ENCODE measurements at regions not wholly inside any gene's neighbourhood (a gene's known extent, or its start where the extent isn't known, plus 50 kb on each side); places are given as distances from the start of the nearest gene placed in this dataset.
"Not testable (repeated sequence)": the region's sequence is repeated elsewhere in the genome, so short reads cannot be mapped to it uniquely, and the experiment has no call there.

DNA sequence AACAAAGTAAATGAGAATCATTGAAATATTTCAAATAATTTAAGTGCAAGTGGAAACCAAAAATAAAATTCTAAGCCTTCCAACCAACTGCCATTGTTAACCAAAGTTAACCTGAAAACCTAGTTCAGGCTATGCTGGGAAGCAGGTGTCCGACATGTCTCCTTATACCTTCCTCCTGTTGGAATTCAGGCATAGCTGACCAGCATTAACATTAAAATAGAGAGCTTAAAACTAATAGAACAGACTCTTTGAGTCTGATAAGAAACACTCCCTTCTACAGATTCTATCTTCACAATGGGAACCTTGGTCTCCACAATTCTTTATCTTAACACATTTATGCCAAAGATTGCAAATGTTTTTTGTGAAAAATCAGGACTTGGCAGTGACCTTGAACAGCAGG, 1004.9 kb upstream of the NRXN1 start:
- no peak overlapping the region for H3K4me3 ChIP-seq (replicated peaks; ENCODE audit: low read depth, low read length)
- TF ChIP-seq, protein P1, sequence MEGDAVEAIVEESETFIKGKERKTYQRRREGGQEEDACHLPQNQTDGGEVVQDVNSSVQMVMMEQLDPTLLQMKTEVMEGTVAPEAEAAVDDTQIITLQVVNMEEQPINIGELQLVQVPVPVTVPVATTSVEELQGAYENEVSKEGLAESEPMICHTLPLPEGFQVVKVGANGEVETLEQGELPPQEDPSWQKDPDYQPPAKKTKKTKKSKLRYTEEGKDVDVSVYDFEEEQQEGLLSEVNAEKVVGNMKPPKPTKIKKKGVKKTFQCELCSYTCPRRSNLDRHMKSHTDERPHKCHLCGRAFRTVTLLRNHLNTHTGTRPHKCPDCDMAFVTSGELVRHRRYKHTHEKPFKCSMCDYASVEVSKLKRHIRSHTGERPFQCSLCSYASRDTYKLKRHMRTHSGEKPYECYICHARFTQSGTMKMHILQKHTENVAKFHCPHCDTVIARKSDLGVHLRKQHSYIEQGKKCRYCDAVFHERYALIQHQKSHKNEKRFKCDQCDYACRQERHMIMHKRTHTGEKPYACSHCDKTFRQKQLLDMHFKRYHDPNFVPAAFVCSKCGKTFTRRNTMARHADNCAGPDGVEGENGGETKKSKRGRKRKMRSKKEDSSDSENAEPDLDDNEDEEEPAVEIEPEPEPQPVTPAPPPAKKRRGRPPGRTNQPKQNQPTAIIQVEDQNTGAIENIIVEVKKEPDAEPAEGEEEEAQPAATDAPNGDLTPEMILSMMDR (IDR thresholded peaks at IDR 0.05; ENCODE audit: low read length, missing control alignments) = no peak
- DNase-seq (ENCODE audit: low read depth) = no peak

DNA sequence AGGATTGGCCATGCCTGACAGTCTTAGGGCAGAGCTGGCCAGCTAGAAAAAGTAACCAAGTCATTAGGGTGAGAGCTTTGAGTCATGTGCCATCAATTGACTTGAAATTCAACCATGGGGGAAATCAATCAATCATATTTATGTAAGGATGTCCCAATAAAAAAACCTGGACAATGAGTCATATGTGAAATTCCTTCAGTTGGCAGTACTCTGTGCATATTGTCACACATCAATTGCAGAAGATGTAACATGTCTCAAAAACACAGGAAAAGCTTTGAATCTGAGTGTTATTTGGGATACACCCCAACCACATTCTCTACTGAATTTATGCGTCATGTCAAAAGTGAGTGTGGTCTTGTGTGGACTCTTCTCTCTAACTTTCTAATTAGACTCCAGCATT, 1004.1 kb upstream of the NRXN1 start:
- TF ChIP-seq, protein P1 (IDR thresholded peaks at IDR 0.05; ENCODE audit: low read length, missing control alignments) = no peak
- DNase-seq (ENCODE audit: low read depth) = no peak
- H3K4me3 ChIP-seq (replicated peaks; ENCODE audit: low read depth, low read length) = no peak overlapping the region

DNA sequence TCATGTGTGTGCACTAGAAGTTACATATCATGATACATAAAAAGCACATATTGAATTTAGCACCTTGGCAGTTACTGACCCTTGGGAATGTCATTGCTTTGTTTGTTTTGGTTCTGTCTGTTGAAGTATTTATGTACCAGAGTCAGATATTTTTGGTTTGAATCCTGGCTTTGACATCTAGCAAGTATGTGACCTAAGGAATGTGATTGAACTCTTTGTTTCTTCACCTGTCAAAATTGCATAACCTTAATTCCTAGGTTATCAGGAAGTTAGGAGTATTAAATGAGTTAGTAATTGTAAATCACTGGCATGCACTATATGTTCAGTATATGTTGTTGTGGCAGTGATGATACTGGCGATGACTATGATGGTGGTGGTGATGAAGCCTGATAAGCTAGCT, 1003.5 kb upstream of the NRXN1 start:
- H3K4me3 ChIP-seq (replicated peaks; ENCODE audit: low read depth, low read length) = no peak overlapping the region
- TF ChIP-seq, protein P1 (IDR thresholded peaks at IDR 0.05; ENCODE audit: low read length, missing control alignments) = no peak
- no peak for DNase-seq (ENCODE audit: low read depth)

DNA sequence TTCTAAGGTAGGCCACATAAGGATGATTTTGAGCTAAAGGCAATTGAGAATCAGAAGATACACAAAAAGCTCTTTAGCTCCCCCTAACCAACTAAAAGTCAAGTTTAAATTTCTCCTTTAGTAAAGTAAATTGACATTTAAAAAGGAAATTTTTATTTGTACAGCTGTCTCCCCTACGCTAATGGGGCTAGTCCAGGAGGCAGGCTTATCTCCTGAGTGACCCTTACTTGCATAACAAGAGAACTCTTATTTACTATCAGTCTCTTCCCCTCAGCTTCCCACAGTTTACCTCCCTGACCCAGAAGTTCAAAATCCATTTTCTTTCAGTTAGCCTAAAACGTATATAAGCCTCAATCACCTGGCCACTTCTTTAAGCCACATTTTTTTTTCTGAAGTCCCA, 1002.8 kb upstream of the NRXN1 start:
- peak; percentile 12 for DNase-seq (ENCODE audit: low read depth)
- no peak overlapping the region for H3K4me3 ChIP-seq (replicated peaks; ENCODE audit: low read depth, low read length)
- TF ChIP-seq, protein P1 (IDR thresholded peaks at IDR 0.05; ENCODE audit: low read length, missing control alignments) = peak; percentile 19

DNA sequence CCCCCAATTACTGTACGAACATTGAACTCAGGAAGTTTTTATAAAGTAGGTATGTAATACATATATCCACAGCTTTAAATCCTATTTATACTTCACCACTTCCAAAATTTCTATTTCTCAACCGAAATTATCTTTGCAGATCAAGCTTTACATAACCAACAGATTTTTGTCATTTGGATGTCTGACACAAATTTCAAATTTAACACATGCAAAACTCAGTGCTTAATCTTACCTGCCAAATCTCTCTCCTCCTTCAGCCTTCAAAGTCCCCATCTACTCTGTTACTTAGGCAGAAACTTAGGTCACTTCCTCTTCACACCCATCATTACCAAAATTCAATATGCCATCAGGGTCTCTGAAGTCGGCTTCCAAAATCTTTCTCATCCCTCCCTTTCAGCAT, 990.1 kb upstream of the NRXN1 start:
- no peak overlapping the region for H3K4me3 ChIP-seq (replicated peaks; ENCODE audit: low read depth, low read length)
- no peak for DNase-seq (ENCODE audit: low read depth)
- TF ChIP-seq, protein P1 (IDR thresholded peaks at IDR 0.05; ENCODE audit: low read length, missing control alignments) = no peak

DNA sequence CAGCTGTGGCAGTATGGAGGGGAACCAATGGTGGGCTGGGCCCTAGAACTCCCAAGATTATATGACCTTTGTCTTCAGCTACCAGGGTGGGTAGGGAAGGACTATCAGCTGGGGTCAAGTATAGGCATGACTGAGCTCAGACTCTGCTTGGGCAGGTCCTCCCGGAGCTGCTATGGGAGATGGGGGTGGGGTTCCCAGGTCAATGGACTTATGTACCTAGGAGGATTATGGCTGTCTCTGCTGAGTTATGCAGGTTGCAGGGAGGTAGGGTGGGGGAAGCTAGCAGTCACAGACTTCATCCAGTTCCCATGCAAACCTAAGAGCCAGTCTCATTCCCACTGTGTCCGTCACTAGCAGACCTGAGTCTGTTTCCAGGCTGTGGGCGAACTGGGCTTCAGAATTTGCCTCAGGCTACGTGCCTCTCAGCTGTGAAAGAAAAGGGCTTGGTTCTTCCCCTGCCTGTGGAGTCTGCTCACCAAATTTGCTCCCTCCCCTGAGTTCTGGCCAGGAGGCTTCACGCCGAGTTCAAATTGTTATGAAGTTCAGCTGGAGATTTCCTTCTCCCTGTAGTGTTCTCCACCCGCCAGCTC, 985.8 kb upstream of the NRXN1 start:
- H3K4me3 ChIP-seq (replicated peaks; ENCODE audit: low read depth, low read length) = no peak overlapping the region
- TF ChIP-seq, protein P1 (IDR thresholded peaks at IDR 0.05; ENCODE audit: low read length, missing control alignments) = no peak
- DNase-seq (ENCODE audit: low read depth) = no peak

DNA sequence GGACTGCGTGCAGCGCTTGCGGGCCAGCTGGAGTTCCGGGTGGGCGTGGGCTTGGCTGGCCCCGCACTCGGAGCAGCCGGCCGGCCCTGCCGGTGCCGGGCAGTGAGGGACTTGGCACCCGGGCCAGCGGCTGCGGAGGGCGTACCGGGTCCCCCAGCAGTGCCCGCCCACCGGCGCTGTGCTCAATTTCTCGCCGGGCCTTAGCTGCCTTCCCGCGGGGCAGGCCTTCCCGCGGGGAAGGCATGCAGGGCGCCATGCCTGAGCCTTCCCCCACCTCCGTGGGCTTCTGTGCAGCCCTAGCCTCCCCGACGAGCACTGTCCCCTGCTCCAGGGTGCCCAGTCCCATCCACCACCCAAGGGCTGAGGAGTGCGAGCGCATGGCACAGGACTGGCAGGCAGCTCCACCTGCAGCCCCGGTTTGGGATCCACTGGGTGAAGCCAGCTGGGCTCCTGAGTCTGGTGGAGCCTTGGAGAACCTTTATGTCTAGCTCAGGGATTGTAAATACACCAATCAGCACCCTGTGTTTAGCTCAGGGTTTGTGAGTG, 975.0 kb upstream of the NRXN1 start:
- not testable (repeated sequence) for DNase-seq (ENCODE audit: low read depth); H3K4me3 ChIP-seq (replicated peaks; ENCODE audit: low read depth, low read length)
